SK-N-MC (cell line): ENCODE measurements at regions not wholly inside any gene's neighbourhood (a gene's known extent, or its start where the extent isn't known, plus 50 kb on each side); places are given as distances from the start of the nearest gene placed in this dataset.

ENCODE experiments used
- EZH2 ChIP-seq: fragments of 200-600 bp; sonication (generic); IDR thresholded peaks from one replicate; pipeline ENCODE4 v1.6.1; 2017; ENCODE audit warnings: antibody characterized with exemption
- FOXP2 ChIP-seq: optimal IDR thresholded peaks from 2 replicates; pipeline ENCODE3; 2011; ENCODE audit warnings: mild to moderate bottlenecking, moderate library complexity; ENCODE audit not compliant: insufficient read depth; ENCODE audit errors: extremely low read length, control extremely low read depth
- POLR2AphosphoS5 ChIP-seq: IDR thresholded peaks from 2 replicates; pipeline ENCODE4 v1.6.1; 2012; ENCODE audit warnings: mild to moderate bottlenecking, low read depth, low read length, borderline replicate concordance

- TF ChIP-seq EZH2 = no peak
- no peak for TF ChIP-seq POLR2AphosphoS5
- no peak for TF ChIP-seq FOXP2
Observed at GRCh38 chr10:8596929-8597472, 542.5 kb downstream of the GATA3 start.
